HCT116 (cell line): ENCODE measurements at regions not wholly inside any gene's neighbourhood (a gene's known extent, or its start where the extent isn't known, plus 50 kb on each side); places are given as distances from the start of the nearest gene placed in this dataset.

ENCODE experiments used
- EGR1 ChIP-seq: IDR thresholded peaks from 2 replicates; pipeline ENCODE4 v1.6.1; 2012; ENCODE audit warnings: low read depth
- EZH2 ChIP-seq: fragments of 200-600 bp; sonication (generic); IDR thresholded peaks from 2 replicates; pipeline ENCODE4 v1.6.1; 2017; ENCODE audit warnings: antibody characterized with exemption, mixed run types
- POLR2A ChIP-seq: IDR thresholded peaks from 2 replicates; pipeline ENCODE4 v1.7.0; 2011; ENCODE audit warnings: borderline replicate concordance; ENCODE audit not compliant: insufficient read depth, insufficient read length; ENCODE audit errors: extremely low read depth
- POLR2AphosphoS5 ChIP-seq: IDR thresholded peaks from 2 replicates; pipeline ENCODE4 v1.6.1; 2011; ENCODE audit warnings: mild to moderate bottlenecking, low read depth, low read length, moderate library complexity
- RAD21 ChIP-seq: IDR thresholded peaks from 2 replicates; pipeline ENCODE4 v1.6.1; 2012; ENCODE audit warnings: low read depth, mild to moderate bottlenecking
- REST ChIP-seq: IDR thresholded peaks from 2 replicates; pipeline ENCODE4 v1.6.1; 2012; ENCODE audit warnings: low read depth
- TCF7L2 ChIP-seq: IDR thresholded peaks from 2 replicates; pipeline ENCODE4 v1.7.0; 2011; ENCODE audit warnings: borderline replicate concordance, inconsistent platforms; ENCODE audit not compliant: insufficient read depth, insufficient read length; ENCODE audit errors: extremely low read depth
- YY1 ChIP-seq: IDR thresholded peaks from 2 replicates; pipeline ENCODE4 v1.6.1; 2011; ENCODE audit warnings: low read length, low read depth, moderate library complexity, mild to moderate bottlenecking; ENCODE audit not compliant: insufficient replicate concordance; ENCODE audit errors: extremely low read depth
- ZNF274 ChIP-seq: fragments of 200-500 bp; sonication (Bioruptor generic); IDR thresholded peaks from 2 replicates; pipeline ENCODE4 v1.6.1; 2014; ENCODE audit warnings: mild to moderate bottlenecking, low read depth, low read length, inconsistent platforms
- TF ChIP-seq, protein P1 (sequence below), 3 experiments: fragments of 200-600 bp in 1 of 3; sonication (generic) in 1 of 3; IDR thresholded peaks in 2 of 3; conservative IDR thresholded peaks in 1 of 3; 2 replicates each; pipeline ENCODE4 v1.5.1; 2012 to 2017; ENCODE audit warnings: low read depth in 2 of 3, low read length in 2 of 3, antibody characterized with exemption in 1 of 3, borderline replicate concordance in 1 of 3, control low read depth in 1 of 3, mild to moderate bottlenecking in 1 of 3, mixed read lengths in 1 of 3, mixed run types in 1 of 3, moderate library complexity in 1 of 3; ENCODE audit not compliant: insufficient read depth in 1 of 3

DNA sequence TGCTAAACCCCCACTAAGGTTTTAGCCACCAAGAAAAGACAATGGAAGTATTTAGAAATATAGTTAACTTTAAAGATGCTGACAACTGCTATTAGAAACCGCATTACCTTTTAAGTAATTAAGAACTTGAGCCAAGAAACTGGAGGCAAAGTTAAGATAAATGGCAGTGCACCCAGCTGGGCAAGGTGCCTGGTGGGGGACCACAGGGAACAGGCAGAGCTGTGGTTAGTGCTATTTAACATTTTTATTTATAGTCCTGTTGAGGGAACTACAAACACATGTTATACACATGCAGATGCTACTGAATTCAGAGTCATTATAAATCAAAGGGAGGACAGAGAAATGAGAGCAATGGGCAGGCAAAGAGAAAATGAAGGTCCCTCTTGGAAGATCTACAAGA is 447.9 kb downstream of the TFAP2B start:
- no peak for TF ChIP-seq ZNF274
- no peak for TF ChIP-seq EZH2
- no peak for TF ChIP-seq RAD21
- TF ChIP-seq, protein P1, sequence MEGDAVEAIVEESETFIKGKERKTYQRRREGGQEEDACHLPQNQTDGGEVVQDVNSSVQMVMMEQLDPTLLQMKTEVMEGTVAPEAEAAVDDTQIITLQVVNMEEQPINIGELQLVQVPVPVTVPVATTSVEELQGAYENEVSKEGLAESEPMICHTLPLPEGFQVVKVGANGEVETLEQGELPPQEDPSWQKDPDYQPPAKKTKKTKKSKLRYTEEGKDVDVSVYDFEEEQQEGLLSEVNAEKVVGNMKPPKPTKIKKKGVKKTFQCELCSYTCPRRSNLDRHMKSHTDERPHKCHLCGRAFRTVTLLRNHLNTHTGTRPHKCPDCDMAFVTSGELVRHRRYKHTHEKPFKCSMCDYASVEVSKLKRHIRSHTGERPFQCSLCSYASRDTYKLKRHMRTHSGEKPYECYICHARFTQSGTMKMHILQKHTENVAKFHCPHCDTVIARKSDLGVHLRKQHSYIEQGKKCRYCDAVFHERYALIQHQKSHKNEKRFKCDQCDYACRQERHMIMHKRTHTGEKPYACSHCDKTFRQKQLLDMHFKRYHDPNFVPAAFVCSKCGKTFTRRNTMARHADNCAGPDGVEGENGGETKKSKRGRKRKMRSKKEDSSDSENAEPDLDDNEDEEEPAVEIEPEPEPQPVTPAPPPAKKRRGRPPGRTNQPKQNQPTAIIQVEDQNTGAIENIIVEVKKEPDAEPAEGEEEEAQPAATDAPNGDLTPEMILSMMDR (IDR thresholded peaks at IDR 0.05 in 2 of 3, conservative IDR thresholded peaks at IDR 0.05 in 1 of 3; ENCODE audit: borderline replicate concordance in 1 of 3, insufficient read depth in 1 of 3, low read depth in 2 of 3, low read length in 2 of 3), result no peak
- no peak for TF ChIP-seq EGR1
- no peak for TF ChIP-seq POLR2AphosphoS5
- no peak for TF ChIP-seq REST
- no peak for TF ChIP-seq POLR2A
- no peak for TF ChIP-seq YY1
- no peak for TF ChIP-seq TCF7L2
